HFFc6 (cell line): ENCODE measurements at regions not wholly inside any gene's neighbourhood (a gene's known extent, or its start where the extent isn't known, plus 50 kb on each side); places are given as distances from the start of the nearest gene placed in this dataset.

Source experiments
- DNase-seq: peaks from one replicate; pipeline ENCODE4 v3.0.0-alpha.2; 2018
- H3K27ac Mint-ChIP-seq: 2 replicates; pipeline ENCODE4 v1.8.0; 2020; ENCODE audit warnings: mild to moderate bottlenecking, mixed read lengths
- H3K27me3 Mint-ChIP-seq: 2 replicates; pipeline ENCODE4 v1.8.0; 2021; ENCODE audit warnings: mild to moderate bottlenecking, moderate library complexity, mixed read lengths; ENCODE audit not compliant: insufficient read depth
- H3K36me3 Mint-ChIP-seq: 2 replicates; pipeline ENCODE4 v1.8.0; 2021; ENCODE audit warnings: low read depth, mixed read lengths
- H3K4me1 Mint-ChIP-seq: 2 replicates; pipeline ENCODE4 v1.8.0; 2020; ENCODE audit warnings: low read depth, mixed read lengths
- H3K4me3 Mint-ChIP-seq: 2 replicates; pipeline ENCODE4 v1.8.0; 2020; ENCODE audit warnings: mild to moderate bottlenecking, moderate library complexity, mixed read lengths
- H3K9me3 Mint-ChIP-seq: 2 replicates; pipeline ENCODE4 v1.8.0; 2020; ENCODE audit warnings: mild to moderate bottlenecking, mixed read lengths
- TF ChIP-seq, protein P1 (sequence below): fragments of 200-600 bp; sonication (generic); IDR thresholded peaks from 2 replicates; pipeline ENCODE4 v1.5.0; 2021; ENCODE audit warnings: antibody characterized with exemption, mild to moderate bottlenecking

DNA sequence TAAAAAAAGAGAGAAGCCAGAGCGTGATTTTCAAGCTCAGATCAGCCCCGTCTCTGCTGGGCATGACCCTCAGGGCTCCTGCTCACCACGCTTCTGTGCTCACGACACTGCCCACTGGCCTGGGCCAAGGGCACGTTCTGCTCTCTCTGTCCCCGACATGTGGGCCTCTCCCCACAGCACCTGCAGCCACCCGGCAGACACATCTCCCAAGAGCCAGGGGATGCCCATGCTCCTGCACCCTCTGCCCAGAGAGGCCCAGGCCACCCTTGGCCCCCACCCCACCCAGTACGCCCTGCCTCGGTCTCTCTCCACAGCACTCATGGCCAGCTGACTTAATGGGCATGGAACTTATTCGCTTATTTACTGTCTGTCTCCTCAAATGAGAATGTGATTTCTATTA is 175.4 kb upstream of the RNF32 start:
- Mint-ChIP-seq H3K27ac (no peak overlapping the region), H3K27me3 (peaks cover 2% of the 10 kb centered on the region; the same call in 1 of the 2 replicates), H3K36me3 (no peaks in the 10 kb centered on the region), H3K4me1 (no peaks in the 10 kb centered on the region), H3K4me3 (no peak overlapping the region), H3K9me3 (peaks cover 45% of the 10 kb centered on the region)
- TF ChIP-seq, protein P1, sequence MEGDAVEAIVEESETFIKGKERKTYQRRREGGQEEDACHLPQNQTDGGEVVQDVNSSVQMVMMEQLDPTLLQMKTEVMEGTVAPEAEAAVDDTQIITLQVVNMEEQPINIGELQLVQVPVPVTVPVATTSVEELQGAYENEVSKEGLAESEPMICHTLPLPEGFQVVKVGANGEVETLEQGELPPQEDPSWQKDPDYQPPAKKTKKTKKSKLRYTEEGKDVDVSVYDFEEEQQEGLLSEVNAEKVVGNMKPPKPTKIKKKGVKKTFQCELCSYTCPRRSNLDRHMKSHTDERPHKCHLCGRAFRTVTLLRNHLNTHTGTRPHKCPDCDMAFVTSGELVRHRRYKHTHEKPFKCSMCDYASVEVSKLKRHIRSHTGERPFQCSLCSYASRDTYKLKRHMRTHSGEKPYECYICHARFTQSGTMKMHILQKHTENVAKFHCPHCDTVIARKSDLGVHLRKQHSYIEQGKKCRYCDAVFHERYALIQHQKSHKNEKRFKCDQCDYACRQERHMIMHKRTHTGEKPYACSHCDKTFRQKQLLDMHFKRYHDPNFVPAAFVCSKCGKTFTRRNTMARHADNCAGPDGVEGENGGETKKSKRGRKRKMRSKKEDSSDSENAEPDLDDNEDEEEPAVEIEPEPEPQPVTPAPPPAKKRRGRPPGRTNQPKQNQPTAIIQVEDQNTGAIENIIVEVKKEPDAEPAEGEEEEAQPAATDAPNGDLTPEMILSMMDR: no peak
- no peak for DNase-seq

- Mint-ChIP-seq H3K27ac (no peak overlapping the region), H3K36me3 (no peaks in the 10 kb centered on the region), H3K9me3 (peaks cover 49% of the 10 kb centered on the region), H3K27me3 (peaks cover 2% of the 10 kb centered on the region; the same call in 1 of the 2 replicates), H3K4me1 (no peaks in the 10 kb centered on the region), H3K4me3 (no peak overlapping the region)
- TF ChIP-seq, protein P1: no peak
- DNase-seq: no peak
Observed at GRCh38 chr7:156464339-156464738, 176.2 kb upstream of the RNF32 start.

DNA sequence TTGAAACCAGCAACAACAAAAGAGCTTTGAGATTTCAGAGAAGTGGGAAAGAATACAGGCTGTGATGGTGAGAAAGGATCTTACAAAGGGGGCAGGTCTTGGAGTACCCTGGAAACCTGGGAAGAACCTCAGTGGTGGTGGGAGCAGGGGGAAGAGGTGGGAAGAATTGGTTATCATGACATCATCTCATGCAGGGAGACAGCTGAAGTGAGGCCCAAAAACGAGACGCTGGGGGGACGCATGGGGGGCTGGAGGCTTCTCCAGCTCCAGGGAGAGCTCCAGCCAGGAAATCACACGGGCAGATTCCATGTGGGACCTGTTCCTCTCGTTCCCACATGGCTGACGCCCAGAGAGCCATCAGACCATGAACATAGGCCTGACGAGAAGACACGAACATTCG is 177.3 kb upstream of the RNF32 start:
- Mint-ChIP-seq H3K9me3 (peaks cover 56% of the 10 kb centered on the region), H3K4me1 (no peaks in the 10 kb centered on the region), H3K27ac (no peak overlapping the region), H3K4me3 (no peak overlapping the region), H3K36me3 (no peaks in the 10 kb centered on the region), H3K27me3 (peaks cover 3% of the 10 kb centered on the region)
- no peak for DNase-seq
- TF ChIP-seq, protein P1: no peak

DNA sequence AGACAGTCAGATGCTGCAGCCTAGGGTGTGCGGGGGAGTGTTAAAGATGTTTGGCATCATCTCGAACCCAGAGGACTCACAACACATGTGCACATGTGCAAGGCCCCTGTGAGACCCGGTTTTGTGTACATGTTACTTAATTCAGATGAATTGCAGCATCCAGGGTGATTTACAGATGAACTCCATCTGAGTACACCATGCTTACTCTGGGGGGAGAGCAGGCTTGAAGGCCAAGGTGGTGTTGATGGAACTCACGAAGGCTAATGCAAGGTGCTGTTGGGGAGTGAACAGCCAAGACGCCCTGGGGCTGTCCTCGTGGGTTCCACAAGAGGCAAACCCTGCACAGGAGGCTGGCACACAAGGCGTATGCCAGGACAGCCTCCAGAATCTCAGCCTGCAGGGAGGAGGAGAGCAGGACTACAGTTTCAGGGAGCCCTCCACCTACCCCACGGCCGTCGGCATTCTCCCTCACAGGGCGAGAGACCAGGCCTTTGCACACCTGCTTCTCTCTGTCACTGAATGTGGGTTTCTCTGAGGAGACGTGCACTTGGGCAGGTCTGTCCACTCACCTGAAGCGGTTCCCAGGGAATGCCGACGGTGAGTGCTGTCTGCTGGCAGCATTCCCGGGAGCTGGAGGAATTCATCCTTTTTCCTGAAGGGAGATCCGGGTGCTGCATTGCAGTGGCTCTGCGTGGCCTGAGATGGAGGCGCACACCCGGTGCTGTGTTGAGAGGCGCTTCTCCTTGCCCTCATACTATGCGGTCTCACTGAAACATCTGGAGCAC is 178.5 kb upstream of the RNF32 start:
- Mint-ChIP-seq H3K27ac (no peak overlapping the region), H3K27me3 (peaks cover 3% of the 10 kb centered on the region)

DNA sequence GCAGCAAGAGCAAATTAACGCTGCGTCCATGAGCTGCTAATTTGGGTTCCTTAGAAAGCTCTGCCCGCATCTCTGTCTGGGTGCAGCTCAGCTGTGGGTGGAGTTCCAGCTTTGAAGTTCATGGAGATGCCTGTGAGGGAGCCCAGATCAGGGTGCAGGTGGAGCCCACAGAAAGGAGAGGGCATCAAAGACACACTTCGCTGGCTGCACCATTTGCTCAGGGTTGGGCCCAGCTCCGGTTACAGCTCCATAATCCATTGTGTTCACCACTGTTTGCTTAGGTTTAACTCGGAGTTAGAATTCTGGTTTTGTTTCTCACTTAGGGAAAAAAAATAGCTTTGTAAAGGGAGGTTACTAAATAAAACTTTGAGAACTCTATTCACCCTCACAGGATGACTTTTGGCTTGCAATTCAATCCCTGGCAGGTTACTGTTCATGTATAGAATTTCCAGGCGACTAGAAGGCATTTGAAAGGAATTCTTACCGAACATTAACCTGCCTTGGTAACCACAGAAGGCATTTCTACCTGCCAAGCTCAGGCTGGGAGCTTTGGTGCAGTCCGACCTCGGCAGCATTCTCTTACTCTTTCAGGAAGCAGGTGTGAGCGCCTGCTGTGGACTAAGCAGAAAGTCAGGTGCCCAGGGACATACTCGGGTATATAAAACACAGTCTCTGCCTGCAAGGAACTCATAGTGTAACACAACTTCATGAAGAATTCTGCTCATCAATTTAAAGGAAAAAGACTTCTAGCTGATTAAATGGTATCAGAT is 179.5 kb upstream of the RNF32 start:
- no peaks in the 10 kb centered on the region for H3K4me1 Mint-ChIP-seq
- no peak for DNase-seq
- H3K27me3 Mint-ChIP-seq: peaks cover 5% of the 10 kb centered on the region
- H3K9me3 Mint-ChIP-seq: peaks cover 68% of the 10 kb centered on the region
- H3K36me3 Mint-ChIP-seq: peaks cover 3% of the 10 kb centered on the region; the same call in 1 of the 2 replicates
- TF ChIP-seq, protein P1: no peak
- no peak overlapping the region for H3K27ac Mint-ChIP-seq
- no peak overlapping the region for H3K4me3 Mint-ChIP-seq

More for the DNA sequence above, 178.5 kb upstream of the RNF32 start:
- H3K36me3 Mint-ChIP-seq: peaks cover 3% of the 10 kb centered on the region; the same call in 1 of the 2 replicates
- peaks cover 64% of the 10 kb centered on the region for H3K9me3 Mint-ChIP-seq
- TF ChIP-seq, protein P1: no peak
- no peak overlapping the region for H3K4me3 Mint-ChIP-seq
- no peak for DNase-seq
- no peaks in the 10 kb centered on the region for H3K4me1 Mint-ChIP-seq
